GM23338 (cell line): ENCODE measurements at regions not wholly inside any gene's neighbourhood (a gene's known extent, or its start where the extent isn't known, plus 50 kb on each side); places are given as distances from the start of the nearest gene placed in this dataset.

Experiments
- ATAC-seq: fragments of 200-7000 bp; cut with Tn5 transposase; 3 replicates; pipeline ENCODE4 v1.9.1; 2020
- DNase-seq: peaks from one replicate; pipeline ENCODE4 v3.0.0-alpha.2; 2015; ENCODE audit warnings: low spot score
- H2AFZ ChIP-seq: fragments of 200-600 bp; sonication (generic); 2 replicates; pipeline ENCODE4 v1.8.0; 2016; ENCODE audit warnings: antibody characterized with exemption, mild to moderate bottlenecking, moderate library complexity
- H3F3A ChIP-seq: fragments of 200-600 bp; sonication (generic); replicated peaks from 2 replicates; pipeline ENCODE4 v1.8.0; 2017; ENCODE audit warnings: antibody characterized with exemption, mixed run types, low read depth
- H3K27ac ChIP-seq: fragments of 200-600 bp; sonication (generic); 2 replicates; pipeline ENCODE4 v1.6.1; 2016; ENCODE audit warnings: low read depth
- H3K27me3 ChIP-seq: fragments of 200-600 bp; sonication (generic); 2 replicates; pipeline ENCODE4 v1.8.0; 2016; ENCODE audit warnings: mild to moderate bottlenecking, mixed run types, moderate library complexity; ENCODE audit not compliant: insufficient read depth
- H3K36me3 ChIP-seq: fragments of 200-600 bp; sonication (generic); 2 replicates; pipeline ENCODE4 v1.8.0; 2016; ENCODE audit warnings: mild to moderate bottlenecking; ENCODE audit not compliant: insufficient read depth
- H3K4me1 ChIP-seq: fragments of 200-600 bp; sonication (generic); 2 replicates; pipeline ENCODE4 v1.8.0; 2016; ENCODE audit warnings: mild to moderate bottlenecking, moderate library complexity; ENCODE audit not compliant: insufficient read depth
- H3K4me2 ChIP-seq: fragments of 200-600 bp; sonication (generic); 2 replicates; pipeline ENCODE4 v1.7.1; 2017; ENCODE audit warnings: mixed run types
- H3K4me3 ChIP-seq: fragments of 200-600 bp; sonication (generic); 2 replicates; pipeline ENCODE4 v1.6.1; 2016; ENCODE audit warnings: mixed run types
- H3K79me2 ChIP-seq: fragments of 200-600 bp; sonication (generic); replicated peaks from 2 replicates; pipeline ENCODE4 v1.8.0; 2017; ENCODE audit warnings: mild to moderate bottlenecking; ENCODE audit not compliant: insufficient read depth
- H3K9me2 ChIP-seq: fragments of 200-600 bp; sonication (generic); 2 replicates; pipeline ENCODE4 v1.8.0; 2017; ENCODE audit not compliant: insufficient read depth
- H4K20me1 ChIP-seq: fragments of 200-600 bp; sonication (generic); replicated peaks from 2 replicates; pipeline ENCODE4 v1.8.0; 2017; ENCODE audit warnings: mild to moderate bottlenecking; ENCODE audit not compliant: insufficient read depth
- H3K27ac Mint-ChIP-seq: 2 replicates; pipeline ENCODE4 v1.8.0; 2020; ENCODE audit warnings: inconsistent platforms, mild to moderate bottlenecking, moderate library complexity, mixed read lengths
- H3K27me3 Mint-ChIP-seq: 3 replicates; pipeline ENCODE4 v1.8.0; 2022; ENCODE audit warnings: low read depth, mild to moderate bottlenecking, moderate library complexity, mixed read lengths, inconsistent platforms; ENCODE audit not compliant: insufficient read depth, poor library complexity
- H3K36me3 Mint-ChIP-seq: 3 replicates; pipeline ENCODE4 v1.8.0; 2021; ENCODE audit warnings: low read depth, mild to moderate bottlenecking, inconsistent platforms, moderate library complexity, mixed read lengths
- H3K4me1 Mint-ChIP-seq: 3 replicates; pipeline ENCODE4 v1.8.0; 2020; ENCODE audit warnings: mild to moderate bottlenecking, inconsistent platforms, mixed read lengths
- H3K4me3 Mint-ChIP-seq: 3 replicates; pipeline ENCODE4 v1.8.0; 2021; ENCODE audit warnings: moderate library complexity, mild to moderate bottlenecking, inconsistent platforms, mixed read lengths
- H3K9me3 Mint-ChIP-seq: 3 replicates; pipeline ENCODE4 v1.8.0; 2020; ENCODE audit warnings: moderate library complexity, mild to moderate bottlenecking, inconsistent platforms, mixed read lengths
- CREB1 ChIP-seq: fragments of 250-450 bp; sonication (Bioruptor Pico); IDR thresholded peaks from 2 replicates; pipeline ENCODE4 v1.5.0; 2020; ENCODE audit warnings: low read depth, mild to moderate bottlenecking, moderate library complexity
- CTCF ChIP-seq, 2 experiments: fragments of 200-600 bp in 1 of 2; sonication (generic) in 1 of 2; conservative IDR thresholded peaks; 2 replicates each; pipeline versions ENCODE4 v1.5.1 to v1.6.1; 2016 to 2017; ENCODE audit warnings: antibody characterized with exemption in 2 of 2, low read depth in 2 of 2, mild to moderate bottlenecking in 2 of 2, moderate library complexity in 1 of 2
- JUNB ChIP-seq: IDR thresholded peaks from one replicate; pipeline ENCODE4 v1.6.1; 2016; ENCODE audit warnings: antibody characterized with exemption; ENCODE audit not compliant: unreplicated experiment
- NANOG ChIP-seq: IDR thresholded peaks from 2 replicates; pipeline ENCODE4 v1.6.1; 2016; ENCODE audit warnings: antibody characterized with exemption, borderline replicate concordance
- POLR2AphosphoS5 ChIP-seq: IDR thresholded peaks from 2 replicates; pipeline ENCODE4 v1.6.1; 2016; ENCODE audit warnings: antibody characterized with exemption, low read depth
- REST ChIP-seq: IDR thresholded peaks from one replicate; pipeline ENCODE4 v1.6.1; 2018; ENCODE audit warnings: antibody characterized with exemption; ENCODE audit not compliant: unreplicated experiment
- STAT1 ChIP-seq: IDR thresholded peaks from one replicate; pipeline ENCODE4 v1.6.1; 2016; ENCODE audit warnings: antibody characterized with exemption; ENCODE audit not compliant: unreplicated experiment
- ZNF114 ChIP-seq: fragments of 250-450 bp; sonication (Bioruptor Pico); IDR thresholded peaks from 2 replicates; pipeline ENCODE4 v1.5.0; 2020; ENCODE audit warnings: mild to moderate bottlenecking, moderate library complexity
- ZNF331 ChIP-seq: fragments of 250-450 bp; sonication (Bioruptor Pico); IDR thresholded peaks from 2 replicates; pipeline ENCODE4 v1.5.0; 2020; ENCODE audit warnings: low read depth, mild to moderate bottlenecking, moderate library complexity
- ZNF462 ChIP-seq: fragments of 250-450 bp; sonication (Bioruptor Pico); IDR thresholded peaks from 2 replicates; pipeline ENCODE4 v1.5.0; 2020; ENCODE audit warnings: mild to moderate bottlenecking, moderate library complexity

GRCh38 chr1:186775036-186775435 lies 53.7 kb upstream of the PLA2G4A start:
- no peak for DNase-seq

GRCh38 chr1:186772228-186772627 lies 56.5 kb upstream of the PLA2G4A start:
- no peak overlapping the region for H3K4me2 ChIP-seq
- no peaks in the 10 kb centered on the region for H3K4me1 ChIP-seq
- H3K27ac Mint-ChIP-seq = no peak overlapping the region; the same call in 1 of the 2 replicates
- no peaks in the 10 kb centered on the region for H3K79me2 ChIP-seq
- H3K36me3 Mint-ChIP-seq = no peaks in the 10 kb centered on the region
- H3F3A ChIP-seq = no peaks in the 10 kb centered on the region
- H3K4me3 Mint-ChIP-seq = no peak overlapping the region
- H3K9me2 ChIP-seq = no peaks in the 10 kb centered on the region
- H3K27ac ChIP-seq = no peak overlapping the region
- H3K27me3 ChIP-seq = no peaks in the 10 kb centered on the region
- H3K4me3 ChIP-seq = no peak overlapping the region
- H3K27me3 Mint-ChIP-seq = peaks cover 2% of the 10 kb centered on the region
- peaks cover 3% of the 10 kb centered on the region; the same call in 2 of the 3 replicates for H3K4me1 Mint-ChIP-seq
- DNase-seq = no peak
- H2AFZ ChIP-seq = peak overlapping the region; percentile 2; the same call in 1 of the 2 replicates
- H4K20me1 ChIP-seq = no peaks in the 10 kb centered on the region
- H3K9me3 Mint-ChIP-seq = no peaks in the 10 kb centered on the region
- no peaks in the 10 kb centered on the region for H3K36me3 ChIP-seq
- no peak for ATAC-seq
- TF ChIP-seq CREB1 (CRISPR knock-in tag) (no peak), CTCF (conservative IDR thresholded peaks at IDR 0.05; ENCODE audit: low read depth in 2 of 2) (no peak), REST (no peak), POLR2AphosphoS5 (no peak), ZNF462 (CRISPR knock-in tag) (no peak), JUNB (no peak), ZNF331 (CRISPR knock-in tag) (no peak), ZNF114 (CRISPR knock-in tag) (no peak), NANOG (no peak), STAT1 (no peak)

More at GRCh38 chr1:186775036-186775435, 53.7 kb upstream of the PLA2G4A start:
- Mint-ChIP-seq H3K4me3 (no peak overlapping the region), H3K36me3 (no peaks in the 10 kb centered on the region), H3K27ac (no peak overlapping the region), H3K4me1 (no peaks in the 10 kb centered on the region; the same call in 2 of the 3 replicates), H3K9me3 (no peaks in the 10 kb centered on the region), H3K27me3 (peaks cover 2% of the 10 kb centered on the region)
- H3F3A ChIP-seq = no peaks in the 10 kb centered on the region
- H3K9me2 ChIP-seq = no peaks in the 10 kb centered on the region
- no peak for ATAC-seq
- H3K4me3 ChIP-seq = no peak overlapping the region
- no peaks in the 10 kb centered on the region for H3K79me2 ChIP-seq
- no peaks in the 10 kb centered on the region for H3K36me3 ChIP-seq
- no peak overlapping the region for H2AFZ ChIP-seq
- H3K27me3 ChIP-seq = no peaks in the 10 kb centered on the region
- H3K4me1 ChIP-seq = no peaks in the 10 kb centered on the region
- no peak overlapping the region for H3K27ac ChIP-seq
- TF ChIP-seq CREB1 (CRISPR knock-in tag) = no peak
- H3K4me2 ChIP-seq = no peak overlapping the region
- no peaks in the 10 kb centered on the region for H4K20me1 ChIP-seq
